A549 (cell line): ENCODE measurements at regions not wholly inside any gene's neighbourhood (a gene's known extent, or its start where the extent isn't known, plus 50 kb on each side); places are given as distances from the start of the nearest gene placed in this dataset.

ENCODE experiments used
- ATAC-seq, 2 experiments: fragments of 200-7000 bp in 1 of 2; fragments of >200 bp in 1 of 2; cut with Nextera tagmentation in 1 of 2; cut with Tn5 transposase in 1 of 2; 3 replicates each; pipeline versions ENCODE4 v1.8.0 to v1.9.1; 2018 to 2020; ENCODE audit warnings: mild to moderate bottlenecking in 1 of 2, moderate library complexity in 1 of 2
- CTCF ChIA-PET: fragments of 300-600 bp; sonication (Branson Sonifier 250); formaldehyde crosslinking; extraction: SDS; loops from one replicate; lab custom pipeline; 2021; ENCODE audit warnings: antibody characterized with exemption, inconsistent platforms; lab: Yijun Ruan, JAX
- POLR2A ChIA-PET: fragments of 350-600 bp; formaldehyde crosslinking; extraction: SDS; loops from one replicate; lab custom pipeline; 2021; ENCODE audit warnings: antibody characterized with exemption, inconsistent platforms; lab: Yijun Ruan, JAX
- DNase-seq, 2 experiments: peaks; one replicate each; pipeline versions ENCODE4 v3.0.0 to v3.0.0-alpha.2; 2011 to 2016; ENCODE audit warnings: low read depth in 1 of 2, low spot score in 1 of 2
- FAIRE-seq: peaks from 2 replicates; lab custom pipeline; 2011; peaks lifted over from hg19 to GRCh38; lab: Jason Lieb, UNC
- H3K27ac ChIP-seq, 2 experiments: fragments of >200 bp; sonication (Bioruptor Twin); formaldehyde crosslinking; 3 replicates each; pipeline ENCODE4 v1.5.1; 2016 to 2017
- H3K4me1 ChIP-seq: fragments of >200 bp; sonication (Bioruptor Twin); formaldehyde crosslinking; 3 replicates; pipeline ENCODE4 v1.6.1; 2016
- H3K4me2 ChIP-seq: fragments of >200 bp; sonication (Bioruptor Twin); formaldehyde crosslinking; 3 replicates; pipeline ENCODE4 v1.6.1; 2016
- H3K4me3 ChIP-seq: fragments of >200 bp; sonication (Bioruptor Twin); formaldehyde crosslinking; 3 replicates; pipeline ENCODE4 v1.5.1; 2016
- H3K9me3 ChIP-seq: fragments of >200 bp; sonication (Bioruptor Twin); formaldehyde crosslinking; 3 replicates; pipeline ENCODE4 v1.6.1; 2016
- BHLHE40 ChIP-seq: IDR thresholded peaks from 2 replicates; pipeline ENCODE4 v1.6.1; 2012; ENCODE audit warnings: low read depth, low read length, inconsistent platforms
- CBX8 ChIP-seq: fragments of 200-600 bp; sonication (generic); IDR thresholded peaks from 2 replicates; pipeline ENCODE4 v1.6.1; 2016
- CEBPB ChIP-seq, 2 experiments: fragments of >200 bp in 1 of 2; sonication (Bioruptor Twin) in 1 of 2; formaldehyde crosslinking in 1 of 2; IDR thresholded peaks; 2 replicates each; pipeline ENCODE4 v1.6.1; 2012 to 2016
- CHD2 ChIP-seq: fragments of 150-350 bp; IDR thresholded peaks from 2 replicates; pipeline ENCODE4 v1.6.1; 2014; ENCODE audit warnings: low read length; ENCODE audit not compliant: partially characterized antibody
- EHF ChIP-seq: fragments of 250-450 bp; sonication (Bioruptor Pico); IDR thresholded peaks from 2 replicates; pipeline ENCODE4 v1.5.0; 2020; ENCODE audit warnings: mild to moderate bottlenecking
- EHMT2 ChIP-seq: fragments of 200-600 bp; sonication (generic); IDR thresholded peaks from 2 replicates; pipeline ENCODE4 v1.6.1; 2016; ENCODE audit warnings: antibody characterized with exemption, low read depth, mild to moderate bottlenecking, moderate library complexity
- EP300 ChIP-seq, 2 experiments: fragments of >200 bp; sonication (Bioruptor Twin); formaldehyde crosslinking; IDR thresholded peaks; 2 replicates in 1 of 2; 3 replicates in 1 of 2; pipeline ENCODE4 v1.6.1; 2016 to 2017
- ESRRA ChIP-seq: fragments of 150-350 bp; IDR thresholded peaks from 2 replicates; pipeline ENCODE4 v1.6.1; 2014; ENCODE audit warnings: mild to moderate bottlenecking, low read length, borderline replicate concordance
- FOSB ChIP-seq: fragments of 250-450 bp; sonication (Bioruptor Pico); IDR thresholded peaks from 2 replicates; pipeline ENCODE4 v1.5.0; 2020; ENCODE audit warnings: mild to moderate bottlenecking, moderate library complexity
- GATA3 ChIP-seq: IDR thresholded peaks from 2 replicates; pipeline ENCODE4 v1.6.1; 2012; ENCODE audit warnings: borderline replicate concordance
- HOXB5 ChIP-seq: fragments of 250-450 bp; sonication (Bioruptor Pico); IDR thresholded peaks from 2 replicates; pipeline ENCODE4 v1.5.0; 2020; ENCODE audit warnings: mild to moderate bottlenecking, moderate library complexity
- KDM5A ChIP-seq: fragments of 200-600 bp; sonication (generic); IDR thresholded peaks from 2 replicates; pipeline ENCODE4 v1.6.1; 2016; ENCODE audit warnings: antibody characterized with exemption, mild to moderate bottlenecking
- MAFK ChIP-seq: fragments of 450-650 bp; IDR thresholded peaks from 2 replicates; pipeline ENCODE4 v1.6.1; 2014; ENCODE audit not compliant: partially characterized antibody
- NFE2L2 ChIP-seq: fragments of 150-350 bp; conservative IDR thresholded peaks from 2 replicates; pipeline ENCODE4 v1.6.1; 2014; ENCODE audit warnings: low read length
- NPAS2 ChIP-seq: fragments of 250-450 bp; sonication (Bioruptor Pico); IDR thresholded peaks from 2 replicates; pipeline ENCODE4 v1.8.0; 2022; ENCODE audit warnings: mild to moderate bottlenecking, moderate library complexity, borderline replicate concordance
- NR3C1 ChIP-seq: fragments of >200 bp; sonication (Bioruptor Twin); formaldehyde crosslinking; IDR thresholded peaks from 3 replicates; pipeline ENCODE4 v1.6.1; 2017
- PHF8 ChIP-seq: fragments of 200-600 bp; sonication (generic); IDR thresholded peaks from 2 replicates; pipeline ENCODE4 v1.6.1; 2016; ENCODE audit warnings: low read depth, mild to moderate bottlenecking, antibody characterized with exemption, moderate library complexity, borderline replicate concordance
- POLR2A ChIP-seq: IDR thresholded peaks from 2 replicates; pipeline ENCODE4 v1.6.1; 2012; ENCODE audit warnings: mild to moderate bottlenecking, low read length
- RAD21 ChIP-seq, 2 experiments: fragments of >200 bp in 1 of 2; sonication (Bioruptor Twin) in 1 of 2; formaldehyde crosslinking in 1 of 2; IDR thresholded peaks in 1 of 2; conservative IDR thresholded peaks in 1 of 2; 2 replicates in 1 of 2; 3 replicates in 1 of 2; pipeline ENCODE4 v1.6.1; 2012 to 2018; ENCODE audit warnings: inconsistent platforms in 1 of 2
- RFX5 ChIP-seq: fragments of 450-650 bp; IDR thresholded peaks from 2 replicates; pipeline ENCODE4 v1.7.1; 2014; ENCODE audit warnings: antibody characterized with exemption, mild to moderate bottlenecking, moderate library complexity
- RNF2 ChIP-seq: fragments of 200-600 bp; sonication (generic); IDR thresholded peaks from 2 replicates; pipeline ENCODE4 v1.6.1; 2016; ENCODE audit warnings: low read depth, mild to moderate bottlenecking, antibody characterized with exemption, moderate library complexity, borderline replicate concordance
- SMC3 ChIP-seq: fragments of >200 bp; sonication (Bioruptor Twin); formaldehyde crosslinking; IDR thresholded peaks from 3 replicates; pipeline ENCODE4 v1.6.1; 2018; ENCODE audit warnings: inconsistent platforms
- TP53 ChIP-seq: fragments of 250-450 bp; sonication (Bioruptor Pico); IDR thresholded peaks from 2 replicates; pipeline ENCODE4 v1.5.0; 2021; ENCODE audit warnings: mild to moderate bottlenecking, moderate library complexity
- ZC3H11A ChIP-seq: fragments of 450-650 bp; IDR thresholded peaks from 2 replicates; pipeline ENCODE4 v1.6.1; 2014; ENCODE audit warnings: antibody characterized with exemption, mild to moderate bottlenecking
- ZFP36 ChIP-seq: fragments of 450-650 bp; IDR thresholded peaks from 2 replicates; pipeline ENCODE4 v1.6.1; 2014; ENCODE audit warnings: borderline replicate concordance; ENCODE audit not compliant: partially characterized antibody
- ZSCAN20 ChIP-seq: fragments of 250-450 bp; sonication (Bioruptor Pico); IDR thresholded peaks from 2 replicates; pipeline ENCODE4 v1.8.0; 2022; ENCODE audit warnings: mild to moderate bottlenecking, moderate library complexity
- WGBS: methylation state at CpG from one replicate; pipeline ENCODE4 v1.1.6; 2017; ENCODE audit errors: missing lambda C conversion rate; 5-methylcytosine and 5-hydroxymethylcytosine counted together
- TF ChIP-seq, protein P1 (sequence below): fragments of 150-350 bp; IDR thresholded peaks from 2 replicates; pipeline ENCODE4 v1.6.1; 2014; ENCODE audit warnings: low read depth, mild to moderate bottlenecking, low read length
- TF ChIP-seq, protein P2 (sequence below): fragments of 450-650 bp; IDR thresholded peaks from 2 replicates; pipeline ENCODE4 v1.6.1; 2014; ENCODE audit warnings: antibody characterized with exemption
- TF ChIP-seq, protein P3 (sequence below): IDR thresholded peaks from 2 replicates; pipeline ENCODE4 v1.6.1; 2012; ENCODE audit warnings: low read depth, borderline replicate concordance
- TF ChIP-seq, protein P4 (sequence below): fragments of >200 bp; sonication (Bioruptor Twin); formaldehyde crosslinking; IDR thresholded peaks from 3 replicates; pipeline ENCODE4 v1.5.1; 2016
- TF ChIP-seq, protein P5 (sequence below): fragments of 250-450 bp; sonication (Bioruptor Pico); IDR thresholded peaks from 2 replicates; pipeline ENCODE4 v1.5.0; 2021; ENCODE audit warnings: mild to moderate bottlenecking, moderate library complexity, borderline replicate concordance

DNA sequence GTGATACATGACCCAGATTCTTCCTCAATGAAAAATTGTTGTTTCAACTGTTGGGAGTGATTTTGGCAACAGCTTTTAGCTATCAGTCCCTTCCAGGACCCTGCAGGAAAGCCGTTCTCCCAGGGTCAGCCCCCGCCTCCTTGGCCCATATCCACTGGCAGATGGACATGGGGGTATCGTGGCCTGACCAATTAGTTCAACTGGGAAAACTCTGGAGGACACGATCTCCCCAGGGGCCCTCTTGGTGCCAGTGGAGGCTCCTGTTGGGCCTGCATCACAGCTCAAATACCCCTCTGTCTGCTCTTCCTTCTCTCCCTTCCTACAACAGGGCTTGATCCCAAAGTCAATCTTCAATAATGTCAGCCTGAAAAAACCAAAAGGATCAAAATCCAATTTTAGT is 272.5 kb upstream of the B3GAT1 start:
- Histone ChIP-seq H3K27ac (no peak overlapping the region), H3K4me1 (no peaks in the 10 kb centered on the region), H3K9me3 (no peaks in the 10 kb centered on the region), H3K4me3 (no peak overlapping the region), H3K4me2 (no peak overlapping the region)
- no peak for TF ChIP-seq RNF2
- no peak for TF ChIP-seq KDM5A
- TF ChIP-seq BHLHE40, result no peak
- TF ChIP-seq CBX8, result no peak
- TF ChIP-seq NFE2L2, result no peak
- no peak for TF ChIP-seq TP53
- TF ChIP-seq, protein P1, sequence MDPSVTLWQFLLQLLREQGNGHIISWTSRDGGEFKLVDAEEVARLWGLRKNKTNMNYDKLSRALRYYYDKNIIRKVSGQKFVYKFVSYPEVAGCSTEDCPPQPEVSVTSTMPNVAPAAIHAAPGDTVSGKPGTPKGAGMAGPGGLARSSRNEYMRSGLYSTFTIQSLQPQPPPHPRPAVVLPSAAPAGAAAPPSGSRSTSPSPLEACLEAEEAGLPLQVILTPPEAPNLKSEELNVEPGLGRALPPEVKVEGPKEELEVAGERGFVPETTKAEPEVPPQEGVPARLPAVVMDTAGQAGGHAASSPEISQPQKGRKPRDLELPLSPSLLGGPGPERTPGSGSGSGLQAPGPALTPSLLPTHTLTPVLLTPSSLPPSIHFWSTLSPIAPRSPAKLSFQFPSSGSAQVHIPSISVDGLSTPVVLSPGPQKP, result no peak
- TF ChIP-seq GATA3, result no peak
- no peak for TF ChIP-seq NPAS2
- TF ChIP-seq MAFK, result no peak
- no peak for TF ChIP-seq ZSCAN20
- TF ChIP-seq, protein P2, sequence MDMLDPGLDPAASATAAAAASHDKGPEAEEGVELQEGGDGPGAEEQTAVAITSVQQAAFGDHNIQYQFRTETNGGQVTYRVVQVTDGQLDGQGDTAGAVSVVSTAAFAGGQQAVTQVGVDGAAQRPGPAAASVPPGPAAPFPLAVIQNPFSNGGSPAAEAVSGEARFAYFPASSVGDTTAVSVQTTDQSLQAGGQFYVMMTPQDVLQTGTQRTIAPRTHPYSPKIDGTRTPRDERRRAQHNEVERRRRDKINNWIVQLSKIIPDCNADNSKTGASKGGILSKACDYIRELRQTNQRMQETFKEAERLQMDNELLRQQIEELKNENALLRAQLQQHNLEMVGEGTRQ, result no peak
- TF ChIP-seq, protein P3, sequence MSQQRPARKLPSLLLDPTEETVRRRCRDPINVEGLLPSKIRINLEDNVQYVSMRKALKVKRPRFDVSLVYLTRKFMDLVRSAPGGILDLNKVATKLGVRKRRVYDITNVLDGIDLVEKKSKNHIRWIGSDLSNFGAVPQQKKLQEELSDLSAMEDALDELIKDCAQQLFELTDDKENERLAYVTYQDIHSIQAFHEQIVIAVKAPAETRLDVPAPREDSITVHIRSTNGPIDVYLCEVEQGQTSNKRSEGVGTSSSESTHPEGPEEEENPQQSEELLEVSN, result no peak
- TF ChIP-seq, protein P4, sequence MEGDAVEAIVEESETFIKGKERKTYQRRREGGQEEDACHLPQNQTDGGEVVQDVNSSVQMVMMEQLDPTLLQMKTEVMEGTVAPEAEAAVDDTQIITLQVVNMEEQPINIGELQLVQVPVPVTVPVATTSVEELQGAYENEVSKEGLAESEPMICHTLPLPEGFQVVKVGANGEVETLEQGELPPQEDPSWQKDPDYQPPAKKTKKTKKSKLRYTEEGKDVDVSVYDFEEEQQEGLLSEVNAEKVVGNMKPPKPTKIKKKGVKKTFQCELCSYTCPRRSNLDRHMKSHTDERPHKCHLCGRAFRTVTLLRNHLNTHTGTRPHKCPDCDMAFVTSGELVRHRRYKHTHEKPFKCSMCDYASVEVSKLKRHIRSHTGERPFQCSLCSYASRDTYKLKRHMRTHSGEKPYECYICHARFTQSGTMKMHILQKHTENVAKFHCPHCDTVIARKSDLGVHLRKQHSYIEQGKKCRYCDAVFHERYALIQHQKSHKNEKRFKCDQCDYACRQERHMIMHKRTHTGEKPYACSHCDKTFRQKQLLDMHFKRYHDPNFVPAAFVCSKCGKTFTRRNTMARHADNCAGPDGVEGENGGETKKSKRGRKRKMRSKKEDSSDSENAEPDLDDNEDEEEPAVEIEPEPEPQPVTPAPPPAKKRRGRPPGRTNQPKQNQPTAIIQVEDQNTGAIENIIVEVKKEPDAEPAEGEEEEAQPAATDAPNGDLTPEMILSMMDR, result no peak
- TF ChIP-seq PHF8, result no peak
- TF ChIP-seq NR3C1, result no peak
- TF ChIP-seq ESRRA, result no peak
- no peak for TF ChIP-seq ZC3H11A
- no peak for TF ChIP-seq EP300 (IDR thresholded peaks at IDR 0.05)
- TF ChIP-seq POLR2A, result no peak
- ChIA-PET CTCF (no interaction called here), POLR2A (no interaction called here)
- FAIRE-seq (no peak), DNase-seq (no peak), ATAC-seq (no peak)
- no CpG with 5 or more reads among the region's 4 CpGs for WGBS

DNA sequence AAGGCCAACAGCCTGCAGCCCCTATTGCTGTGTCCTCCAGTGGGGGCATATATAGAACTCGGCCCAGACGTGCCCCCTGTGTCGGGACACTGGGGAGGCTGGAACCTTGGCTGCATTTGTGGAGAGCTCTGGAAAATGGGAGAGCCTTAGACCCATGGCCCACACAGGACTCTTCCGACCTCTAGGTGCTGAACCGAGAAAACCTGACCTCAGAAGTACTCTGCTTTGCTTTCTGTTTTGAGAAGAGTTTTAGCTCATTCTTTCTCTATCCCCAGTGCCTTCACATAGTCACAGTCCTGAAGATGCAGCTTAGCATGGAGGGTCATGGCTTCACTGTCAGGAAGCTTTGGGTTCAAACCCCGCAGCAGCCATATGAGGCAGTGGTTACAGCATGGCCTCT is 271.8 kb upstream of the B3GAT1 start:
- Histone ChIP-seq H3K9me3 (no peaks in the 10 kb centered on the region), H3K4me2 (no peak overlapping the region), H3K27ac (no peak overlapping the region), H3K4me1 (no peaks in the 10 kb centered on the region), H3K4me3 (no peak overlapping the region)
- FAIRE-seq, result no peak
- ChIA-PET POLR2A (no interaction called here), CTCF (no interaction called here)
- 7% methylated on average over 3 of the region's 6 CpGs for WGBS
- no peak for DNase-seq
- no peak for ATAC-seq
- TF ChIP-seq CEBPB (IDR thresholded peaks at IDR 0.05), result no peak
- TF ChIP-seq HOXB5, result no peak
- TF ChIP-seq CHD2, result no peak
- no peak for TF ChIP-seq ZSCAN20
- TF ChIP-seq ZFP36, result no peak
- no peak for TF ChIP-seq EHF (CRISPR knock-in tag)
- TF ChIP-seq, protein P5, sequence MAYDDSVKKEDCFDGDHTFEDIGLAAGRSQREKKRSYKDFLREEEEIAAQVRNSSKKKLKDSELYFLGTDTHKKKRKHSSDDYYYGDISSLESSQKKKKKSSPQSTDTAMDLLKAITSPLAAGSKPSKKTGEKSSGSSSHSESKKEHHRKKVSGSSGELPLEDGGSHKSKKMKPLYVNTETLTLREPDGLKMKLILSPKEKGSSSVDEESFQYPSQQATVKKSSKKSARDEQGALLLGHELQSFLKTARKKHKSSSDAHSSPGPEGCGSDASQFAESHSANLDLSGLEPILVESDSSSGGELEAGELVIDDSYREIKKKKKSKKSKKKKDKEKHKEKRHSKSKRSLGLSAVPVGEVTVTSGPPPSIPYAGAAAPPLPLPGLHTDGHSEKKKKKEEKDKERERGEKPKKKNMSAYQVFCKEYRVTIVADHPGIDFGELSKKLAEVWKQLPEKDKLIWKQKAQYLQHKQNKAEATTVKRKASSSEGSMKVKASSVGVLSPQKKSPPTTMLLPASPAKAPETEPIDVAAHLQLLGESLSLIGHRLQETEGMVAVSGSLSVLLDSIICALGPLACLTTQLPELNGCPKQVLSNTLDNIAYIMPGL (CRISPR knock-in tag), result no peak
- no peak for TF ChIP-seq NPAS2
- TF ChIP-seq, protein P2, result no peak
- no peak for TF ChIP-seq FOSB (CRISPR knock-in tag)
- TF ChIP-seq, protein P1, result no peak
- TF ChIP-seq EHMT2, result no peak
- TF ChIP-seq RFX5, result no peak
- TF ChIP-seq RAD21 (conservative IDR thresholded peaks at IDR 0.05 in 1 of 2, IDR thresholded peaks at IDR 0.05 in 1 of 2), result no peak
- no peak for TF ChIP-seq SMC3
